Superior temporal gyrus (tissue), 1 donor: ENCODE measurements at regions not wholly inside any gene's neighbourhood (a gene's known extent, or its start where the extent isn't known, plus 50 kb on each side); places are given as distances from the start of the nearest gene placed in this dataset.

Source experiments
- DNase-seq: peaks from one replicate; pipeline ENCODE4 v3.0.0-alpha.2; 2016; ENCODE audit errors: extremely low spot score

- no peak for DNase-seq
Measured at GRCh38 chr10:50936335-50936734, 50.9 kb upstream of the A1CF start.

GRCh38 chr10:50937230-50937907 is 51.9 kb upstream of the A1CF start:
- DNase-seq, result peak; percentile 71

GRCh38 chr10:50941629-50942028 is 56.2 kb upstream of the A1CF start:
- DNase-seq, result no peak

- no peak for DNase-seq
Measured at GRCh38 chr10:50946991-50947781, 61.8 kb upstream of the A1CF start.

- DNase-seq, result peak; percentile 44
Measured at GRCh38 chr10:50951365-50951764, 65.9 kb upstream of the A1CF start.

GRCh38 chr10:50961297-50961696 is 75.9 kb upstream of the A1CF start:
- DNase-seq, result no peak

- DNase-seq, result no peak
Measured at GRCh38 chr10:50963063-50963462, 77.6 kb upstream of the A1CF start.

- DNase-seq, result no peak
Measured at GRCh38 chr10:50968386-50969091, 83.1 kb upstream of the A1CF start.

GRCh38 chr10:50972591-50972990 is 87.2 kb upstream of the A1CF start:
- DNase-seq, result no peak

- no peak for DNase-seq
Measured at GRCh38 chr10:50981385-50981784, 92.9 kb upstream of the PRKG1 start.

- DNase-seq, result no peak
Measured at GRCh38 chr10:50981904-50982303, 92.4 kb upstream of the PRKG1 start.

- DNase-seq, result no peak
Measured at GRCh38 chr10:50982989-50983388, 91.3 kb upstream of the PRKG1 start.

GRCh38 chr10:50987934-50988333 is 86.4 kb upstream of the PRKG1 start:
- DNase-seq, result no peak

GRCh38 chr10:50988792-50989191 is 85.5 kb upstream of the PRKG1 start:
- DNase-seq, result no peak

GRCh38 chr10:50990568-50991455 is 83.5 kb upstream of the PRKG1 start:
- DNase-seq, result no peak

GRCh38 chr10:50991456-50992355 is 82.6 kb upstream of the PRKG1 start:
- no peak for DNase-seq

GRCh38 chr10:50992356-50992901 is 81.9 kb upstream of the PRKG1 start:
- no peak for DNase-seq

- DNase-seq, result no peak
Measured at GRCh38 chr10:50992972-50993766, 81.1 kb upstream of the PRKG1 start.

- DNase-seq, result no peak
Measured at GRCh38 chr10:50993771-50994251, 80.5 kb upstream of the PRKG1 start.
